Chondrocyte (in vitro differentiated cells): ENCODE measurements at regions not wholly inside any gene's neighbourhood (a gene's known extent, or its start where the extent isn't known, plus 50 kb on each side); places are given as distances from the start of the nearest gene placed in this dataset.

ENCODE experiments used
- DNase-seq: peaks from one replicate; pipeline ENCODE4 v3.0.0; 2021; ENCODE audit warnings: mixed read lengths, low spot score
- H3K27ac Mint-ChIP-seq: one replicate; pipeline ENCODE4 v1.8.0; 2021; ENCODE audit warnings: mild to moderate bottlenecking, moderate library complexity, mixed read lengths; ENCODE audit not compliant: unreplicated experiment
- H3K27me3 Mint-ChIP-seq: 2 replicates; pipeline ENCODE4 v1.8.0; 2021; ENCODE audit warnings: low read depth, mixed read lengths
- H3K36me3 Mint-ChIP-seq: 2 replicates; pipeline ENCODE4 v1.8.0; 2021; ENCODE audit warnings: low read depth, mixed read lengths
- H3K4me1 Mint-ChIP-seq: 2 replicates; pipeline ENCODE4 v1.8.0; 2021; ENCODE audit warnings: low read depth, mild to moderate bottlenecking, mixed read lengths
- H3K4me3 Mint-ChIP-seq: one replicate; pipeline ENCODE4 v1.8.0; 2021; ENCODE audit warnings: mild to moderate bottlenecking, moderate library complexity, mixed read lengths; ENCODE audit not compliant: unreplicated experiment
- H3K9me3 Mint-ChIP-seq: 2 replicates; pipeline ENCODE4 v1.8.0; 2021; ENCODE audit warnings: low read depth, mixed read lengths
- CTCF ChIP-seq: fragments of 200-600 bp; sonication (generic); IDR thresholded peaks from 2 replicates; pipeline ENCODE4 v1.5.0; 2021; ENCODE audit warnings: antibody characterized with exemption, mild to moderate bottlenecking, moderate library complexity

- Mint-ChIP-seq H3K9me3 (peaks cover 15% of the 10 kb centered on the region), H3K27me3 (no peaks in the 10 kb centered on the region)
- no peak for TF ChIP-seq CTCF
Observed at GRCh38 chr5:67502951-67503350, 306.4 kb upstream of the CD180 start.

GRCh38 chr5:67496051-67496450 lies 299.5 kb upstream of the CD180 start:
- no peak for DNase-seq
- TF ChIP-seq CTCF = no peak
- Mint-ChIP-seq H3K4me1 (peaks cover 7% of the 10 kb centered on the region), H3K36me3 (peaks cover 10% of the 10 kb centered on the region), H3K9me3 (peaks cover 15% of the 10 kb centered on the region), H3K27ac (no peak overlapping the region), H3K27me3 (no peaks in the 10 kb centered on the region), H3K4me3 (no peak overlapping the region)

More at GRCh38 chr5:67502951-67503350, 306.4 kb upstream of the CD180 start:
- DNase-seq = no peak
- H3K27ac Mint-ChIP-seq = no peak overlapping the region
- no peaks in the 10 kb centered on the region for H3K4me1 Mint-ChIP-seq
- H3K4me3 Mint-ChIP-seq = no peak overlapping the region
- H3K36me3 Mint-ChIP-seq = peaks cover 10% of the 10 kb centered on the region

GRCh38 chr5:67495072-67495471 lies 298.5 kb upstream of the CD180 start:
- Mint-ChIP-seq H3K36me3 (peaks cover 3% of the 10 kb centered on the region), H3K4me1 (peaks cover 10% of the 10 kb centered on the region), H3K27me3 (no peaks in the 10 kb centered on the region), H3K4me3 (no peak overlapping the region), H3K9me3 (peaks cover 11% of the 10 kb centered on the region), H3K27ac (no peak overlapping the region)
- DNase-seq = no peak
- no peak for TF ChIP-seq CTCF

GRCh38 chr5:67494186-67494855 lies 297.7 kb upstream of the CD180 start:
- H3K27ac Mint-ChIP-seq = no peak overlapping the region
- no peak overlapping the region for H3K4me3 Mint-ChIP-seq
- no peak for TF ChIP-seq CTCF
- H3K4me1 Mint-ChIP-seq = peaks cover 10% of the 10 kb centered on the region
- H3K36me3 Mint-ChIP-seq = no peaks in the 10 kb centered on the region
- H3K9me3 Mint-ChIP-seq = peaks cover 4% of the 10 kb centered on the region
- no peaks in the 10 kb centered on the region for H3K27me3 Mint-ChIP-seq
- DNase-seq = peak; percentile 49

- H3K4me1 Mint-ChIP-seq = peaks cover 10% of the 10 kb centered on the region
- H3K27me3 Mint-ChIP-seq = no peaks in the 10 kb centered on the region
- H3K36me3 Mint-ChIP-seq = no peaks in the 10 kb centered on the region
- H3K4me3 Mint-ChIP-seq = no peak overlapping the region
- H3K27ac Mint-ChIP-seq = no peak overlapping the region
- peaks cover 2% of the 10 kb centered on the region for H3K9me3 Mint-ChIP-seq
- no peak for DNase-seq
- TF ChIP-seq CTCF = peak; percentile 68
Observed at GRCh38 chr5:67493676-67494075, 297.1 kb upstream of the CD180 start.
